HG02981 (cell line): ENCODE measurements at regions not wholly inside any gene's neighbourhood (a gene's known extent, or its start where the extent isn't known, plus 50 kb on each side); places are given as distances from the start of the nearest gene placed in this dataset.

Source experiments
- ATAC-seq: cut with Tn5 transposase; IDR thresholded peaks from one replicate; pipeline ENCODE4 v1.9.1; 2021; ENCODE audit warnings: mild to moderate bottlenecking, moderate library complexity; ENCODE audit not compliant: unreplicated experiment

GRCh38 chr19:28291874-28292273 is 921.1 kb downstream of the UQCRFS1 start:
- ATAC-seq, result no peak

GRCh38 chr19:28290963-28291657 is 921.8 kb downstream of the UQCRFS1 start:
- ATAC-seq, result no peak

DNA sequence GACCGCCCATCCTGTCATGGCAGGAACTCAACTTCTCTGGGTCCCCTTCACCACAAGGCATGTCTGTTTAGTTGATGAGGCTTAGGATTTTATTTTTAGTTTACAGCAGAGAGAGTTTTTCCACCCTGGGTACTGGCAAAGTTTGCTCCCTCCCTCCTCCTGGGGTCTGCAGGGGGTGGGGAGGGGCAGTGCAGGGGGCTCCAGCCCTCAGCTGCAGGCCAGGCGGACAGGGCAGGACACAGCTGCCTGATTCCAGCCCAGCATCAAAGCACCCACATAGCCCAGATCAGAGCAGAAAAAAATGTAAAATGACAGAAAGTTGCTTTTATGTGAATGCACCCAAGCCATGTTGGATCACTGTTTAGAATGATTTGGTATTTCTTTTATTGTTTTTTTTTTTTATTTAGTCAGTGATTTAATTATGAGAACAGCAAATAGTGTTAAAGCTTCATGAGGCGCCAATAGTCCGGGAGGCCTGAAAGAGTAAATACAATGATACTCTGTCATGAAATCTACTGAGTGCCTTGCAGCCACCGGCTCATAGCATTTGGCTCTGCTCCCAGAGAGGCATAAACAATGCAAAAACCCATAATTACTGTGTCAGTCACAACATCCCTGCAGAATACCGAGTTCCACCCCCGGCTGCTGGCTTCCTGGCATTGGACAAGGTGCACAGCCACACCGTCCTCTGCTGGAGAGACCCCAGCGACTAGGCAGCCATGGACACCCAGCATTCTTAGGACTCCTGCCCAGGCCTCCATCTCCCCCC is 923.5 kb downstream of the UQCRFS1 start:
- no peak for ATAC-seq

GRCh38 chr19:28288572-28289264 is 924.2 kb downstream of the UQCRFS1 start:
- ATAC-seq, result no peak

DNA sequence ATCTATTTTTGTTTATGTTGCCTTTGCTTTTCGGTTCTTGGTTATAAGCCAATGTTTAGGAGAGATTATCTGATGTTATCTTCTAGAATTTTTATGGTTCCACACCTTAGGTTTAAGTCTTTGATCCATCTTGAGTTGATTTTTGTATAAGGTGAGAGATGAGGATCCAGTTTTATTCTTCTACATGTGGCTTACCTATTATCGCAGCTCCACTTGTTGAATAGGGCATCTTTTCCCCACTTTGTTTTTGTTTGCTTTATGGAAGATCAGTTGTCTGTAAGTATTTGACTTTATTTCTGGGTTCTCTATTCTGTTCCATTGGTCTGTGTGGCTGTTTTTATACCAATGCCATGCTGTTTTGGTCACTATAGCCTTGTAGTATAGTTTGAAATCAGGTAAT is 927.0 kb downstream of the UQCRFS1 start:
- no peak for ATAC-seq

DNA sequence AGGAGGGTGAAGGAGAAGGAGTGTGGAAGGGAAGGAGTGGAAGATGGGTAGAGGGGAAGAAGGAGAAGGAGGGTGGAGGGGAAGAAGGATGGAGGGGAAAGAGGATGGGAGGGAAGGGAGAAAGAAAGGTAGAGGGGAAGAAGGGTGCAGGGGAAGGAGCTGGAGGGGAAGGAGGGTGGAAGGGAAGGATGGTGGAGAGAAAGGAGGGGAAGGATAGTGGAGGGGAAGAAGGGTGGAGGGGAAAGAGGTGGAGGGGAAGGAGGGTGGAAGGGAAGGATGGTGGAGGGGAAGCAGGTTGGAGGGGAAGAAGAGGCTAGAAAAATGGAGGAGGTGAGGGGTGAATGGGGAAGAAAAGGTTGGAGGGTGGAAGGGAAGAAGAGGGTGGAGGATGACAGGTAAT is 927.9 kb downstream of the UQCRFS1 start:
- ATAC-seq, result no peak

DNA sequence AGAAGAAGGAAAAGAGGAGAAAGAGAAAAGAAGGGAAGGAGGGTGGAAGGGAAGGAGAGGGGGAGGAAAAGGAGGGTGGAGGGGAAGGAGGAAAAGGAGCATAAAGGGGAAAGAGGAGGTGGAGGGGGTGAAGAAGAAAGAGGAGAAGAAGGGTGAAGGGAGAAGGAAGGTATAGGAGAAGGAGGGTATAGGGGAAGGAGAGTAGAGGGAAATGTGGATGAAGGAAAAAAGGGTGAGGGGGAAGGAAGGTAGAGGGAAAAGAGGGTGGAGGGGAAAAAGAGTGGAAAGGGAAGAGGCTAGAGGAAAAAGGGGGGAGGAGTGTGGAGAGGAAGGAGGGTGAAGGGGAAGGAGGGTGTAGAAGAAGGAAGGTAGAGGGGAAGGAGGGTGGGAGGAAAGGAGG is 928.6 kb downstream of the UQCRFS1 start:
- ATAC-seq, result no peak

- ATAC-seq, result no peak
Observed at GRCh38 chr19:28283592-28283991, 929.4 kb downstream of the UQCRFS1 start.

GRCh38 chr19:28281676-28282075 is 931.3 kb downstream of the UQCRFS1 start:
- ATAC-seq, result no peak

- ATAC-seq, result no peak
Observed at GRCh38 chr19:28264556-28264955, 948.4 kb downstream of the UQCRFS1 start.

DNA sequence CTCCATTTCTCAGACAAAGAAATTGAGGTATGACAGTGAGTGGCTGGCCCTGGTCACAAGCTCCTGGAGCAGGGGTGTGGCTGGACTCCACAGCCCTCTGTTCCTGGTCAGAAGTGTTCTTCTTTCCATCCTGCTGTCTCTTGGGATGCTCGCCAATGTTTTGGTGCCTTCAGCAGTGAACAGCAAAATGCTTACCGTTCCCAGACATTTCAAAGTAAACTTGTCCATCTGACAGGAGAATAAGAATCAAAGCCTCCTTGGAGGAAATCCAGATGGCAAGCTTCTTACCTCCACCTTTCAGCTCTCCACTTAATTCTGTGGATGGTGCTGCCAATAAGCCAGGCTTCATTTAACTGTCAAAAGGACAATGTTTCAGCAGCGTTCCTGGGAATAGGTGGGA is 954.1 kb downstream of the UQCRFS1 start:
- no peak for ATAC-seq

DNA sequence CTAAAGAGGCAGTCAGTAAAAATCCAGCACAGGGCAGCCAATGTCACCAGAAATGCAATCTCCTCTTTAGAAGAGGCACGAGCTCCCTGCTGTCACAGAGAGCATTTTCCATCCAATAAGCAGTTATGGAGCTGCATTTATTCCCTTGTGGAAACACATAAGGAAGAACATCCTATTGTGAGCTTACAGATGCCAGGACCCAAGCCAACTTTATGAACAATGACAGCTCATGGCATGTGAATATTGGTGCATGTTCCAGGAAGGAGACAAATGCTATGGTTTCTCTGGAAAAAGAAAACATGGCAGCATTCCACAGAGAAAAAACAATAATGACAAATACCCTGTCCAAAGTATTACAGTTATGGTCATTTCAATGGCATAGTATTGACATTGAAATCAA is 955.6 kb downstream of the UQCRFS1 start:
- no peak for ATAC-seq

GRCh38 chr19:28247243-28247642 is 965.7 kb downstream of the UQCRFS1 start:
- no peak for ATAC-seq

DNA sequence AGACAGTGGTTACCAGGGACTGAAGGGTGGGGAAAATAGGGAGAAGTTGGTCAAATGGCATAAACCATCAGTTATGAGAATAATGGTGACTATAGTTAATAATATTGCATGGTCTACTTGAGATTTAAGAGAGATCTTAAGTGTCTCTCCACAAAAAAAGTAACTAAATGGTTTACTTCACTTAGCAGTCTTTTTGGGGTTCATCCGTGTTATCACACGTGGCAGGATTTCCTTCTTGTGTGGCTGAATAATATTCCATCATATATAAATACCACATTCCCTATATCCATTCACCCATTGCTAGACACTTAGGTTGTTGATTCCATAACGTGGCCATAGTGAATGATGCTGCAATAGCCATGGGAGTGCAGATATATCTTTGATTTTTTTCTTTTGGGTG is 967.0 kb downstream of the UQCRFS1 start:
- no peak for ATAC-seq

GRCh38 chr19:28244966-28245365 is 968.0 kb downstream of the UQCRFS1 start:
- no peak for ATAC-seq

DNA sequence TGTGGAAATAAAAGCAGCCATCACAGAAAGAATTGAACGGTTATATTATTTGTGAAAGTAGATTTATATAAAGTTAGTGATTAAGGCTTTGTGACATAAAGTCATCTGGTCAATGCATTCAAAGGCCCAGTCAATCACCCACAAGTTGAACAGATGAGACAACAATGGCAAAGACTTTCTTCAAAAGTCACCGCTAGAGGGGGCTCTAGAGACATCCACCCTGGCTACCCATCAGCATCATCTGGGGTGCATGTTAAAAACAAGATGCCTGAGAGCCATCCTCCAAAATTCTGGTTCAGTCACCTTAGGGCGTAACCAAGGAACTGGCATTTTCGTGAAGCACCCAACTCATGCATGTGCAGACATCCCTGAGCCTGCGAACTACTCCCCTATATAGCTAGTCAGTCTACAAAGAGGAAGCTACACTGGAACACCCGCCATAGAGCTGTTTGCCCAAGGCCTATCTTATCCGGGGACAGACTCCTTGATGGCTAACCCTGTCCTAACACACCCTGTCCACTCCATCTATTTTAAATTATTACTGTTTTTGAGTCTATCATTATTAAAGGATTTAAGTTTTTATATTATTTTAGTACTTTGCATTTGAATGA is 970.5 kb downstream of the UQCRFS1 start:
- ATAC-seq, result no peak

DNA sequence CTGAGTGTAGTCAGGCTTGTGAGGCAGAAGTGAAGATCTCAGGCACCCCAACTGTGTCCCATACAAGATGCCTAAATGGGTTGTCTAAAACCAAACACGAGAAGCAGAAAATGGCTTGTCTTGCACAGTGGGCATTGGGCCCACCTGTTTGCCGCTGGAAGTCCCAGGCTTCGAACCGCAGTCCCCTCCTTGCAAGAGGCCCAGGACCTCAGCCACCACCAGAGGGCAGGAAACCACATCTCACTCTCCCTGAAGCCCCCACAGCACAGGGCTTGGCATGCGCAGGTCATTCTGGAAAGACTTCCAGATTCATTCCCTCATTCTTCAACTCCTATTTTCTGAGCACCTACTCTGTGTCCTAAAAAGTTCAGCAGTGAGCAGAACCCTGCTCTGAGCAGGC is 973.7 kb downstream of the UQCRFS1 start:
- ATAC-seq, result no peak

GRCh38 chr19:28238270-28238820 is 974.6 kb downstream of the UQCRFS1 start:
- no peak for ATAC-seq

DNA sequence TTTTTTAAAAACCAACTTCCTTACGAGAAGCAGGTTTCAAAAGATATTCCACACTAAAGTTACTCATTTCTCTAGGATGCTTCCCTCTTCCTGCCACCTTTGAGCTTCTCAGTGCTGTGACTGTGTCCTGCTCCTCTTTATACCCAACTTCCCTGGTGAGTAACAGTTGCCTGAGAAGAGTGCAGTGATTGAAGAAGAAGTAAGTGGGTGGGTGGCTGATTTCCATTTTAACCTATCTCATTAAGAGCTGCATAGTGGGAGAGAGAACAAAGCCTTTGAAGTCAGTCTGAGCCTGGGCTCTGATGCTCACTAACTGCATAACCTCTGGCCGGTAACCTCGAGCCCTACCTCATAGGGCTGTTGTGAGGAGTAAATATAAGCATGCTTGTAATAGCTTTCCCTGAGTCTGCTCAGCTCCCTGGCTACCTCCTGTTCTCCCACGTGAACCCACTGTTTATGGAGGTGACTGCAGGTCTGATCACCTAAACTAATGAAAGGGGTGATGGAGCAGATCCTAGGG is 977.3 kb downstream of the UQCRFS1 start:
- ATAC-seq, result no peak

GRCh38 chr19:28234637-28235036 is 978.3 kb downstream of the UQCRFS1 start:
- no peak for ATAC-seq

DNA sequence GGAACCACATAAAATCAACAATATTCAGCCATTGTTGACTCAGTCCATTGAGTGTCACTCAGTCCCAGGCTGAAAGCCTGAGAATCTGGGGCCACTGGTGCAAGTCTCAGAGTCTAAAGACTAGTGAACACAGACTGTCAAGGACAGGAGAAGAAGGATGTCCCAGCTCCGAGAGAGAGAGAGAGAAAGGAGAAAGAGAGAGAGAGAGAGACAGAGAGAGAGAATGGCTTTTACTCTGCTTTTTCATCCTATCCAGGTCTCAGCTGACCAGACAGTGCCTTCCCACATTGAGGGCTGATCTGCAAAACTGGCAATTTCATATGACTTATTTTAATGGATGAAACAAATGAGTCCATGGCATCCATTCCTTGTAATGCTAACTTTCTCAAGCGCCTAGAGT is 984.1 kb downstream of the UQCRFS1 start:
- ATAC-seq, result no peak
